ENCODE measurements at regions not wholly inside any gene's neighbourhood (a gene's known extent, or its start where the extent isn't known, plus 50 kb on each side); places are given as distances from the start of the nearest gene placed in this dataset.
"Not testable (repeated sequence)": the region's sequence is repeated elsewhere in the genome, so short reads cannot be mapped to it uniquely, and the experiment has no call there.

GRCh38 chr10:131532291-131532690 lies 220.8 kb upstream of the TCERG1L start:
- DNase-seq (ENCODE audit: low read depth in 2 of 2): no peak

GRCh38 chr10:131532745-131533341 lies 221.3 kb upstream of the TCERG1L start:
- no peak for DNase-seq (ENCODE audit: low read depth in 2 of 2)

- no peak for DNase-seq (ENCODE audit: low read depth in 2 of 2)
Measured at GRCh38 chr10:131533846-131534526, 222.5 kb upstream of the TCERG1L start.

GRCh38 chr10:131534836-131535235 lies 223.3 kb upstream of the TCERG1L start:
- DNase-seq (ENCODE audit: low read depth in 2 of 2): no peak

GRCh38 chr10:131536676-131537075 lies 225.2 kb upstream of the TCERG1L start:
- DNase-seq (ENCODE audit: low read depth in 2 of 2): no peak

- DNase-seq (ENCODE audit: low read depth in 2 of 2): no peak
Measured at GRCh38 chr10:131537281-131537680, 225.8 kb upstream of the TCERG1L start.

- no peak for DNase-seq (ENCODE audit: low read depth in 2 of 2)
Measured at GRCh38 chr10:131544495-131544894, 233.0 kb upstream of the TCERG1L start.

GRCh38 chr10:131546086-131546810 lies 234.7 kb upstream of the TCERG1L start:
- DNase-seq (ENCODE audit: low read depth in 2 of 2): no peak

GRCh38 chr10:131547129-131547799 lies 235.7 kb upstream of the TCERG1L start:
- no peak for DNase-seq (ENCODE audit: low read depth in 2 of 2)

- no peak for DNase-seq (ENCODE audit: low read depth in 2 of 2)
Measured at GRCh38 chr10:131548176-131548575, 236.7 kb upstream of the TCERG1L start.

GRCh38 chr10:131549116-131549515 lies 237.6 kb upstream of the TCERG1L start:
- DNase-seq (ENCODE audit: low read depth in 2 of 2): no peak

- no peak for DNase-seq (ENCODE audit: low read depth in 2 of 2)
Measured at GRCh38 chr10:131553121-131553520, 241.6 kb upstream of the TCERG1L start.

GRCh38 chr10:131553581-131553980 lies 242.1 kb upstream of the TCERG1L start:
- DNase-seq (ENCODE audit: low read depth in 2 of 2): no peak

GRCh38 chr10:131554821-131555220 lies 243.3 kb upstream of the TCERG1L start:
- DNase-seq (ENCODE audit: low read depth in 2 of 2): no peak

- DNase-seq (ENCODE audit: low read depth in 2 of 2): no peak
Measured at GRCh38 chr10:131555406-131555805, 243.9 kb upstream of the TCERG1L start.

- no peak for DNase-seq (ENCODE audit: low read depth in 2 of 2)
Measured at GRCh38 chr10:131556061-131556896, 244.8 kb upstream of the TCERG1L start.

GRCh38 chr10:131556897-131557495 lies 245.5 kb upstream of the TCERG1L start:
- DNase-seq (ENCODE audit: low read depth in 2 of 2): no peak

GRCh38 chr10:131557956-131558355 lies 246.4 kb upstream of the TCERG1L start:
- not testable (repeated sequence) for DNase-seq (ENCODE audit: low read depth in 2 of 2)

GRCh38 chr10:131559450-131559911 lies 248.0 kb upstream of the TCERG1L start:
- no peak for DNase-seq (ENCODE audit: low read depth in 2 of 2)

GRCh38 chr10:131560166-131560565 lies 248.6 kb upstream of the TCERG1L start:
- DNase-seq (ENCODE audit: low read depth in 2 of 2): no peak

All from stimulated activated CD4-positive, alpha-beta T cell treated with anti-CD3 and anti-CD28 coated beads, Interleukin-1b, Interleukin-23, amount 100 ng/mL, for 4 hours (primary cell).